H1 (cell line): ENCODE measurements at regions not wholly inside any gene's neighbourhood (a gene's known extent, or its start where the extent isn't known, plus 50 kb on each side); places are given as distances from the start of the nearest gene placed in this dataset.

ENCODE experiments used
- CTBP2 ChIP-seq: IDR thresholded peaks from 2 replicates; pipeline ENCODE4 v1.7.0; 2011; ENCODE audit warnings: borderline replicate concordance, mild to moderate bottlenecking, moderate library complexity, mixed read lengths, low read length; ENCODE audit not compliant: insufficient read depth, insufficient read length
- FOSL1 ChIP-seq: IDR thresholded peaks from 2 replicates; pipeline ENCODE4 v1.6.1; 2011; ENCODE audit warnings: mild to moderate bottlenecking, low read depth, low read length, moderate library complexity; ENCODE audit not compliant: insufficient read depth
- GABPA ChIP-seq: IDR thresholded peaks from 2 replicates; pipeline ENCODE4 v1.6.1; 2011; ENCODE audit warnings: mild to moderate bottlenecking, low read length, moderate library complexity, borderline replicate concordance; ENCODE audit not compliant: insufficient read depth
- MAFK ChIP-seq: IDR thresholded peaks from 2 replicates; pipeline ENCODE4 v1.6.1; 2012; ENCODE audit warnings: low read depth, mild to moderate bottlenecking, improper control_type of control experiment, low read length
- NRF1 ChIP-seq: IDR thresholded peaks from 2 replicates; pipeline ENCODE4 v1.6.1; 2011; ENCODE audit warnings: mild to moderate bottlenecking, low read depth, low read length, improper control_type of control experiment
- POLR2AphosphoS5 ChIP-seq: IDR thresholded peaks from 2 replicates; pipeline ENCODE4 v1.6.1; 2011; ENCODE audit warnings: low read depth, low read length
- RXRA ChIP-seq: IDR thresholded peaks from 2 replicates; pipeline ENCODE4 v1.6.1; 2011; ENCODE audit warnings: low read depth, mild to moderate bottlenecking, low read length, moderate library complexity; ENCODE audit not compliant: insufficient read depth
- TCF12 ChIP-seq: IDR thresholded peaks from 2 replicates; pipeline ENCODE4 v1.6.1; 2011; ENCODE audit warnings: low read depth, mild to moderate bottlenecking, low read length

DNA sequence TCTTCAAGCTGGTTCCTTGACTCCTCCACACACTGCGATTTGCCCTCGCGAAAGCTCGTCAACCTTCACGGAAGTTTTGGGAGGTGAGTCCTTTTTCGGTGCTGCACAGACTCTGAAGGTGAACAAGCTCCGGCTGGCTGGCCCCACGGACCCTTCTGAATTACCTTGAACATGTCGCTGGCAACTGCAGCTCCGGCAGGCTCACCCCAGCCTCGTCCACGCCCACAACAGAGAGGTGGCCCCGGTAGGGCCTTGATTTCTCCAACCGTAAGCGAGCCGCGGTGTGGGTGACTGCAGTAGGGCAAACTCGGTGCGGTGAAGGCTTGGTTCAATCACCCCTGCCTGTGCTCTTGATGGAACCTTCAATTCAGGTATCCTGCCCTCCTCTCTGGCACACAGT is 1020.7 kb upstream of the GOT2 start (continued):
- TF ChIP-seq NRF1 (no peak), CTBP2 (no peak), POLR2AphosphoS5 (no peak), FOSL1 (no peak), GABPA (no peak), RXRA (no peak), MAFK (no peak), TCF12 (no peak)
